GM19395 (cell line): ENCODE measurements at regions not wholly inside any gene's neighbourhood (a gene's known extent, or its start where the extent isn't known, plus 50 kb on each side); places are given as distances from the start of the nearest gene placed in this dataset.
"Not testable (repeated sequence)": the region's sequence is repeated elsewhere in the genome, so short reads cannot be mapped to it uniquely, and the experiment has no call there.

Source experiments
- ATAC-seq: cut with Tn5 transposase; IDR thresholded peaks from one replicate; pipeline ENCODE4 v1.9.1; 2021; ENCODE audit warnings: mild to moderate bottlenecking, moderate library complexity; ENCODE audit not compliant: unreplicated experiment

GRCh38 chr20:7147220-7147601 lies 379.7 kb downstream of the BMP2 start:
- ATAC-seq: no peak

GRCh38 chr20:7151676-7152470 lies 384.4 kb downstream of the BMP2 start:
- no peak for ATAC-seq

GRCh38 chr20:7155282-7155681 lies 387.8 kb downstream of the BMP2 start:
- no peak for ATAC-seq

- no peak for ATAC-seq
Measured at GRCh38 chr20:7155794-7156193, 388.3 kb downstream of the BMP2 start.

GRCh38 chr20:7159903-7160302 lies 392.4 kb downstream of the BMP2 start:
- ATAC-seq: no peak

- ATAC-seq: no peak
Measured at GRCh38 chr20:7161690-7162089, 394.2 kb downstream of the BMP2 start.

- ATAC-seq: no peak
Measured at GRCh38 chr20:7171911-7172310, 404.4 kb downstream of the BMP2 start.

- ATAC-seq: no peak
Measured at GRCh38 chr20:7174554-7174953, 407.1 kb downstream of the BMP2 start.

- ATAC-seq: not testable (repeated sequence)
Measured at GRCh38 chr20:7175827-7176226, 408.3 kb downstream of the BMP2 start.

- ATAC-seq: no peak
Measured at GRCh38 chr20:7178004-7178403, 410.5 kb downstream of the BMP2 start.

GRCh38 chr20:7180256-7181045 lies 413.0 kb downstream of the BMP2 start:
- no peak for ATAC-seq

- no peak for ATAC-seq
Measured at GRCh38 chr20:7189231-7189630, 421.7 kb downstream of the BMP2 start.

- ATAC-seq: no peak
Measured at GRCh38 chr20:7193681-7194080, 426.2 kb downstream of the BMP2 start.

GRCh38 chr20:7195704-7196103 lies 428.2 kb downstream of the BMP2 start:
- ATAC-seq: no peak

- ATAC-seq: no peak
Measured at GRCh38 chr20:7196481-7196880, 429.0 kb downstream of the BMP2 start.

- ATAC-seq: no peak
Measured at GRCh38 chr20:7199861-7200260, 432.4 kb downstream of the BMP2 start.

GRCh38 chr20:7207186-7207798 lies 439.8 kb downstream of the BMP2 start:
- no peak for ATAC-seq

- ATAC-seq: no peak
Measured at GRCh38 chr20:7210910-7211309, 443.4 kb downstream of the BMP2 start.

- ATAC-seq: no peak
Measured at GRCh38 chr20:7214081-7214740, 446.7 kb downstream of the BMP2 start.

GRCh38 chr20:7217606-7218005 lies 450.1 kb downstream of the BMP2 start:
- no peak for ATAC-seq

GRCh38 chr20:7220755-7221154 lies 453.3 kb downstream of the BMP2 start:
- no peak for ATAC-seq
